ENCODE measurements at regions not wholly inside any gene's neighbourhood (a gene's known extent, or its start where the extent isn't known, plus 50 kb on each side); places are given as distances from the start of the nearest gene placed in this dataset.
A peak's percentile ranks its signal among the peaks of the same experiment; 100 is the strongest.

- H3K79me2 ChIP-seq (ENCODE audit: low read length): no peaks in the 10 kb centered on the region
- H3K4me2 ChIP-seq (ENCODE audit: low read length): peak overlapping the region; percentile 35; the same call in 1 of the 2 replicates
- no peaks in the 10 kb centered on the region for H3K27me3 ChIP-seq (ENCODE audit: low read depth, low read length)
- no peak overlapping the region for H3K9ac ChIP-seq (ENCODE audit: low read length)
- H3K4me1 ChIP-seq (ENCODE audit: low read length): peaks cover 17% of the 10 kb centered on the region
- no peaks in the 10 kb centered on the region for H3K9me3 ChIP-seq (ENCODE audit: insufficient read depth, low read length)
- H2AFZ ChIP-seq (ENCODE audit: low read depth, low read length): peak overlapping the region; percentile 58; the same call in 1 of the 2 replicates
- H3K27ac ChIP-seq (ENCODE audit: low read length): no peak overlapping the region
- no peak overlapping the region for H3K4me3 ChIP-seq (ENCODE audit: low read length)
- H4K20me1 ChIP-seq (ENCODE audit: insufficient read depth, low read length): no peaks in the 10 kb centered on the region
- no peaks in the 10 kb centered on the region for H3K36me3 ChIP-seq (replicated peaks; ENCODE audit: low read depth, low read length)
- no peak for TF ChIP-seq EZH2phosphoT487 (IDR thresholded peaks at IDR 0.05; ENCODE audit: low read depth)
- TF ChIP-seq, protein P1, sequence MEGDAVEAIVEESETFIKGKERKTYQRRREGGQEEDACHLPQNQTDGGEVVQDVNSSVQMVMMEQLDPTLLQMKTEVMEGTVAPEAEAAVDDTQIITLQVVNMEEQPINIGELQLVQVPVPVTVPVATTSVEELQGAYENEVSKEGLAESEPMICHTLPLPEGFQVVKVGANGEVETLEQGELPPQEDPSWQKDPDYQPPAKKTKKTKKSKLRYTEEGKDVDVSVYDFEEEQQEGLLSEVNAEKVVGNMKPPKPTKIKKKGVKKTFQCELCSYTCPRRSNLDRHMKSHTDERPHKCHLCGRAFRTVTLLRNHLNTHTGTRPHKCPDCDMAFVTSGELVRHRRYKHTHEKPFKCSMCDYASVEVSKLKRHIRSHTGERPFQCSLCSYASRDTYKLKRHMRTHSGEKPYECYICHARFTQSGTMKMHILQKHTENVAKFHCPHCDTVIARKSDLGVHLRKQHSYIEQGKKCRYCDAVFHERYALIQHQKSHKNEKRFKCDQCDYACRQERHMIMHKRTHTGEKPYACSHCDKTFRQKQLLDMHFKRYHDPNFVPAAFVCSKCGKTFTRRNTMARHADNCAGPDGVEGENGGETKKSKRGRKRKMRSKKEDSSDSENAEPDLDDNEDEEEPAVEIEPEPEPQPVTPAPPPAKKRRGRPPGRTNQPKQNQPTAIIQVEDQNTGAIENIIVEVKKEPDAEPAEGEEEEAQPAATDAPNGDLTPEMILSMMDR (IDR thresholded peaks at IDR 0.05; ENCODE audit: low read depth, low read length): no peak
Measured at GRCh38 chr1:116827607-116828105, 73.4 kb downstream of the CD2 start.

DNA sequence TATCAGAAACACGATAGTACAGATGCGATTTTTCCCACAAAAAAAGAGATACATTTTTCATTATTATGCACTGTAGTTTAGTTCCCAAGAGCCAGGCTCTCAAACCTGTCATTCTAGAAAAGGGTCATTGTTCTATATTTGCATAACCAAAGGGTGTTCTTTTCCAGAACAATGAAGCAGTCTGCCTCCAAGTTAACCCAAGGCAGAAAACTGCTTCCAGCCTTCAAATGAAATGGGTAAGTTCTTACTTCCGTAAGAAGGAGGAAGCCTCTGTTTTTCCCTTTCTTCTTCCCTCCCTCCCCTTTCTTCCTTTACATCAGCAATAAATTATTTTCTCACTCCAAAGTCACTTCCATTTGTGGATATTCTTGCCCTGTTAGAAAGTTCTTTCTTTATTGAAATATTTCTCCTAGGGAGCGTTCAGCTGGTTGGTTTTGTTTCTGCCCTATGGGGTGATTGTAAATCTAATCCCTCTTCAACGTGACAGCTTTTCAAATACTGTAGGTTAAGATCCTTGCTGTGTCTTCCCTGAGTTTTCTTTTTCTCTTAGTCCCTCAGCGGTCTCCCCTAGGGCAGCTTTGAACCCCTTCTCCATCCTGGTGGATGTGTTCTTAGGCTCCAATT, 77.3 kb upstream of the PTGFRN start:
- no peaks in the 10 kb centered on the region for H3K79me2 ChIP-seq (ENCODE audit: low read length)

GRCh38 chr1:116832932-116833578, 76.7 kb upstream of the PTGFRN start:
- Histone ChIP-seq H3K9me3 (ENCODE audit: insufficient read depth, low read length) (no peaks in the 10 kb centered on the region), H4K20me1 (ENCODE audit: insufficient read depth, low read length) (no peaks in the 10 kb centered on the region), H3K79me2 (ENCODE audit: low read length) (no peaks in the 10 kb centered on the region), H3K4me1 (ENCODE audit: low read length) (peaks cover 13% of the 10 kb centered on the region), H3K27ac (ENCODE audit: low read length) (no peak overlapping the region), H3K4me2 (ENCODE audit: low read length) (peak overlapping the region; percentile 53), H3K27me3 (ENCODE audit: low read depth, low read length) (no peaks in the 10 kb centered on the region), H3K9ac (ENCODE audit: low read length) (no peak overlapping the region), H3K36me3 (replicated peaks; ENCODE audit: low read depth, low read length) (no peaks in the 10 kb centered on the region), H2AFZ (ENCODE audit: low read depth, low read length) (no peak overlapping the region), H3K4me3 (ENCODE audit: low read length) (no peak overlapping the region)
- no peak for TF ChIP-seq EZH2phosphoT487 (IDR thresholded peaks at IDR 0.05; ENCODE audit: low read depth)
- TF ChIP-seq, protein P1 (IDR thresholded peaks at IDR 0.05; ENCODE audit: low read depth, low read length): no peak

More for the DNA sequence above, 77.3 kb upstream of the PTGFRN start:
- H3K27ac ChIP-seq (ENCODE audit: low read length): no peak overlapping the region
- no peaks in the 10 kb centered on the region for H3K9me3 ChIP-seq (ENCODE audit: insufficient read depth, low read length)
- TF ChIP-seq, protein P1 (IDR thresholded peaks at IDR 0.05; ENCODE audit: low read depth, low read length): no peak
- no peak for TF ChIP-seq EZH2phosphoT487 (IDR thresholded peaks at IDR 0.05; ENCODE audit: low read depth)
- H3K4me2 ChIP-seq (ENCODE audit: low read length): 0 out of 2 replicates have a peak overlapping the region, but pooled peaks have one; percentile 53
- H3K9ac ChIP-seq (ENCODE audit: low read length): no peak overlapping the region
- H3K4me3 ChIP-seq (ENCODE audit: low read length): no peak overlapping the region
- H3K4me1 ChIP-seq (ENCODE audit: low read length): peaks cover 17% of the 10 kb centered on the region
- no peak overlapping the region for H2AFZ ChIP-seq (ENCODE audit: low read depth, low read length)
- H3K36me3 ChIP-seq (replicated peaks; ENCODE audit: low read depth, low read length): no peaks in the 10 kb centered on the region
- H3K27me3 ChIP-seq (ENCODE audit: low read depth, low read length): no peaks in the 10 kb centered on the region
- no peaks in the 10 kb centered on the region for H4K20me1 ChIP-seq (ENCODE audit: insufficient read depth, low read length)

GRCh38 chr1:116833718-116834117, 76.0 kb upstream of the PTGFRN start:
- Histone ChIP-seq H3K4me1 (ENCODE audit: low read length) (peaks cover 13% of the 10 kb centered on the region), H3K4me2 (ENCODE audit: low read length) (peak overlapping the region; percentile 53), H2AFZ (ENCODE audit: low read depth, low read length) (no peak overlapping the region), H3K79me2 (ENCODE audit: low read length) (no peaks in the 10 kb centered on the region), H3K27ac (ENCODE audit: low read length) (no peak overlapping the region), H4K20me1 (ENCODE audit: insufficient read depth, low read length) (no peaks in the 10 kb centered on the region), H3K9me3 (ENCODE audit: insufficient read depth, low read length) (no peaks in the 10 kb centered on the region), H3K27me3 (ENCODE audit: low read depth, low read length) (no peaks in the 10 kb centered on the region), H3K9ac (ENCODE audit: low read length) (no peak overlapping the region), H3K36me3 (replicated peaks; ENCODE audit: low read depth, low read length) (no peaks in the 10 kb centered on the region), H3K4me3 (ENCODE audit: low read length) (no peak overlapping the region)
- TF ChIP-seq, protein P1 (IDR thresholded peaks at IDR 0.05; ENCODE audit: low read depth, low read length): no peak
- no peak for TF ChIP-seq EZH2phosphoT487 (IDR thresholded peaks at IDR 0.05; ENCODE audit: low read depth)

Data from OCI-LY3 (cell line).